Left ventricle myocardium inferior (tissue), 1 donor: ENCODE measurements at regions not wholly inside any gene's neighbourhood (a gene's known extent, or its start where the extent isn't known, plus 50 kb on each side); places are given as distances from the start of the nearest gene placed in this dataset.

Experiments
- DNase-seq: peaks from one replicate; pipeline ENCODE4 v3.0.0-alpha.2; 2020
- H3K27ac ChIP-seq: fragments of 200-600 bp; replicated peaks from 2 replicates; pipeline ENCODE4 v1.8.0; 2021
- H3K27me3 ChIP-seq: fragments of 200-600 bp; 2 replicates; pipeline ENCODE4 v1.8.0; 2021; ENCODE audit warnings: low read depth
- H3K36me3 ChIP-seq: fragments of 200-600 bp; 2 replicates; pipeline ENCODE4 v1.8.0; 2021
- H3K4me1 ChIP-seq: fragments of 200-600 bp; 2 replicates; pipeline ENCODE4 v1.8.0; 2021
- H3K4me3 ChIP-seq: fragments of 200-600 bp; 2 replicates; pipeline ENCODE4 v1.8.0; 2021; ENCODE audit warnings: mild to moderate bottlenecking, moderate library complexity
- H3K9me3 ChIP-seq: fragments of 200-600 bp; replicated peaks from 2 replicates; pipeline ENCODE4 v1.8.0; 2021
- CTCF ChIP-seq: fragments of 200-600 bp; IDR thresholded peaks from 2 replicates; pipeline ENCODE4 v1.8.0; 2021; ENCODE audit warnings: antibody characterized with exemption, mild to moderate bottlenecking, borderline replicate concordance
- intact Hi-C: fragments of 100-400 bp; cut with micrococcal nuclease; formaldehyde crosslinking; loops from one replicate; pipeline ENCODE4 v1.11.0; 2022
- donor health status: DM: no; HTN: yes; CAD: no; lungs with severe emphysema.

GRCh38 chr19:29292153-29292552 is 79.2 kb upstream of the UQCRFS1 start:
- peaks cover 69% of the 10 kb centered on the region for H3K27me3 ChIP-seq
- H3K4me1 ChIP-seq: no peaks in the 10 kb centered on the region
- H3K9me3 ChIP-seq: no peaks in the 10 kb centered on the region
- intact Hi-C loops: no loop called here
- H3K4me3 ChIP-seq: no peak overlapping the region
- no peak for DNase-seq
- TF ChIP-seq CTCF: no peak
- no peaks in the 10 kb centered on the region for H3K36me3 ChIP-seq
- H3K27ac ChIP-seq: no peak overlapping the region

- Histone ChIP-seq H3K9me3 (no peaks in the 10 kb centered on the region), H3K4me3 (no peak overlapping the region), H3K36me3 (no peaks in the 10 kb centered on the region), H3K4me1 (no peaks in the 10 kb centered on the region), H3K27ac (no peak overlapping the region), H3K27me3 (peaks cover 72% of the 10 kb centered on the region)
- intact Hi-C loops: no loop called here
- no peak for TF ChIP-seq CTCF
- DNase-seq: no peak
Measured at GRCh38 chr19:29292562-29292961, 79.6 kb upstream of the UQCRFS1 start.

GRCh38 chr19:29293292-29293691 is 80.3 kb upstream of the UQCRFS1 start:
- intact Hi-C loops: no loop called here
- no peak for DNase-seq

GRCh38 chr19:29293736-29294342 is 80.9 kb upstream of the UQCRFS1 start:
- Histone ChIP-seq H3K36me3 (no peaks in the 10 kb centered on the region), H3K9me3 (no peaks in the 10 kb centered on the region), H3K27ac (no peak overlapping the region), H3K4me1 (no peaks in the 10 kb centered on the region), H3K4me3 (no peak overlapping the region), H3K27me3 (peaks cover 71% of the 10 kb centered on the region)
- DNase-seq: no peak
- intact Hi-C loops: no loop called here
- no peak for TF ChIP-seq CTCF

More at GRCh38 chr19:29293292-29293691, 80.3 kb upstream of the UQCRFS1 start:
- Histone ChIP-seq H3K27ac (no peak overlapping the region), H3K27me3 (peaks cover 72% of the 10 kb centered on the region), H3K36me3 (no peaks in the 10 kb centered on the region), H3K4me3 (no peak overlapping the region), H3K9me3 (no peaks in the 10 kb centered on the region), H3K4me1 (no peaks in the 10 kb centered on the region)
- no peak for TF ChIP-seq CTCF

- Histone ChIP-seq H3K27me3 (peaks cover 71% of the 10 kb centered on the region), H3K4me1 (no peaks in the 10 kb centered on the region), H3K4me3 (no peak overlapping the region), H3K36me3 (no peaks in the 10 kb centered on the region), H3K9me3 (no peaks in the 10 kb centered on the region), H3K27ac (no peak overlapping the region)
- no peak for TF ChIP-seq CTCF
- intact Hi-C loops: no loop called here
- no peak for DNase-seq
Measured at GRCh38 chr19:29294343-29294811, 81.4 kb upstream of the UQCRFS1 start.
